SK-N-SH (cell line): ENCODE measurements at regions not wholly inside any gene's neighbourhood (a gene's known extent, or its start where the extent isn't known, plus 50 kb on each side); places are given as distances from the start of the nearest gene placed in this dataset.

Experiments used
- CTCF ChIA-PET: fragments of 300-600, 350-600 bp; formaldehyde crosslinking; extraction: SDS; loops from one replicate; lab custom pipeline; 2021; lab: Yijun Ruan, JAX
- POLR2A ChIA-PET: fragments of 350-600 bp; sonication (Branson Sonifier 250); formaldehyde crosslinking; extraction: SDS; loops from one replicate; lab custom pipeline; 2020; ENCODE audit warnings: antibody characterized with exemption, inconsistent platforms; lab: Yijun Ruan, JAX
- DNase-seq: peaks from one replicate; pipeline ENCODE4 v3.0.0; 2012
- H2AFZ ChIP-seq: fragments of 200-600 bp; sonication (generic); 2 replicates; pipeline ENCODE4 v1.8.1; 2016; ENCODE audit warnings: antibody characterized with exemption, mild to moderate bottlenecking, low read depth
- H3F3A ChIP-seq: fragments of 200-600 bp; sonication (generic); replicated peaks from 2 replicates; pipeline ENCODE3; 2016; ENCODE audit warnings: antibody characterized with exemption, mild to moderate bottlenecking; ENCODE audit not compliant: insufficient read depth
- H3K27ac ChIP-seq, 2 experiments: fragments of 200-500 bp in 1 of 2; fragments of 200-600 bp in 1 of 2; sonication (Bioruptor generic) in 1 of 2; sonication (generic), shearing (Covaris generic) in 1 of 2; 2 replicates each; pipeline versions ENCODE4 v1.5.1 to v1.6.1; 2014 to 2016; ENCODE audit warnings: low read depth in 2 of 2, inconsistent platforms in 1 of 2, low read length in 1 of 2, mild to moderate bottlenecking in 1 of 2, mixed read lengths in 1 of 2
- H3K27me3 ChIP-seq: fragments of 200-600 bp; sonication (generic), shearing (Covaris generic); 2 replicates; pipeline ENCODE4 v1.6.1; 2016; ENCODE audit warnings: mixed run types; ENCODE audit not compliant: insufficient read depth
- H3K36me3 ChIP-seq, 2 experiments: fragments of 200-500 bp in 1 of 2; fragments of 200-600 bp in 1 of 2; sonication (Bioruptor generic) in 1 of 2; sonication (generic) in 1 of 2; replicated peaks in 1 of 2; 2 replicates each; pipeline versions ENCODE3 to v1.5.1; 2014 to 2016; ENCODE audit warnings: low read length in 1 of 2, mild to moderate bottlenecking in 1 of 2; ENCODE audit not compliant: insufficient read depth in 2 of 2, control insufficient read depth in 1 of 2
- H3K4me1 ChIP-seq, 2 experiments: fragments of 200-500 bp in 1 of 2; fragments of 200-600 bp in 1 of 2; sonication (Bioruptor generic) in 1 of 2; sonication (generic), shearing (Covaris generic) in 1 of 2; 2 replicates each; pipeline versions ENCODE4 v1.5.1 to v1.6.1; 2014 to 2016; ENCODE audit warnings: low read depth in 1 of 2, low read length in 1 of 2, mixed run types in 1 of 2; ENCODE audit not compliant: insufficient read depth in 2 of 2, control insufficient read depth in 1 of 2
- H3K4me2 ChIP-seq: fragments of 200-600 bp; sonication (generic), shearing (Covaris generic); 2 replicates; pipeline ENCODE4 v1.6.1; 2017; ENCODE audit warnings: mixed run types
- H3K4me3 ChIP-seq, 2 experiments: fragments of 200-500 bp in 1 of 2; fragments of 200-600 bp in 1 of 2; sonication (Bioruptor generic) in 1 of 2; sonication (generic), shearing (Covaris generic) in 1 of 2; 2 replicates each; pipeline versions ENCODE4 v1.5.1 to v1.8.1; 2014 to 2016; ENCODE audit warnings: low read depth in 2 of 2, inconsistent platforms in 1 of 2, low read length in 1 of 2, mild to moderate bottlenecking in 1 of 2, mixed read lengths in 1 of 2, moderate library complexity in 1 of 2
- H3K79me2 ChIP-seq: fragments of 200-600 bp; sonication (generic); 2 replicates; pipeline ENCODE4 v1.8.1; 2017; ENCODE audit warnings: mild to moderate bottlenecking; ENCODE audit not compliant: insufficient read depth
- H3K9ac ChIP-seq: fragments of 200-600 bp; sonication (generic); 2 replicates; pipeline ENCODE4 v1.6.1; 2017; ENCODE audit warnings: mixed run types
- H3K9me2 ChIP-seq: fragments of 200-600 bp; sonication (generic); 2 replicates; pipeline ENCODE4 v1.6.1; 2017; ENCODE audit warnings: mixed run types
- H3K9me3 ChIP-seq: fragments of 200-600 bp; sonication (generic); 2 replicates; pipeline ENCODE4 v1.6.1; 2017; ENCODE audit warnings: mixed run types, mild to moderate bottlenecking, moderate library complexity
- H4K20me1 ChIP-seq: fragments of 200-600 bp; sonication (generic); 2 replicates; pipeline ENCODE4 v1.6.1; 2017; ENCODE audit warnings: mild to moderate bottlenecking, mixed run types; ENCODE audit not compliant: insufficient read depth
- CHD2 ChIP-seq: fragments of 150-350 bp; IDR thresholded peaks from 2 replicates; pipeline ENCODE4 v1.6.1; 2018; ENCODE audit warnings: low read length; ENCODE audit not compliant: partially characterized antibody
- CTCF ChIP-seq: fragments of 200-600 bp; sonication (generic); IDR thresholded peaks from 2 replicates; pipeline ENCODE4 v1.6.1; 2017; ENCODE audit warnings: antibody characterized with exemption, mild to moderate bottlenecking, moderate library complexity
- ELF1 ChIP-seq: IDR thresholded peaks from 2 replicates; pipeline ENCODE4 v1.4.0; 2012
- EZH2phosphoT487 ChIP-seq: fragments of 200-600 bp; sonication (generic); IDR thresholded peaks from 2 replicates; pipeline ENCODE4 v1.6.1; 2017; ENCODE audit warnings: low read depth, mixed run types, mild to moderate bottlenecking, antibody characterized with exemption, moderate library complexity, borderline replicate concordance
- FOSL2 ChIP-seq: IDR thresholded peaks from 2 replicates; pipeline ENCODE4 v1.4.0; 2012; ENCODE audit warnings: low read depth, mild to moderate bottlenecking, moderate library complexity, borderline replicate concordance
- FOXJ3 ChIP-seq: sonication (generic); formaldehyde crosslinking; IDR thresholded peaks from 2 replicates; pipeline ENCODE4 v1.5.1; 2020; ENCODE audit warnings: mild to moderate bottlenecking, missing genetic modification reagents
- GATA2 ChIP-seq: sonication (generic); formaldehyde crosslinking; IDR thresholded peaks from 2 replicates; pipeline ENCODE4 v1.5.0; 2020; ENCODE audit warnings: mild to moderate bottlenecking, missing genetic modification reagents
- JUND ChIP-seq: IDR thresholded peaks from 2 replicates; pipeline ENCODE4 v1.4.0; 2012
- MAX ChIP-seq: IDR thresholded peaks from 2 replicates; pipeline ENCODE4 v1.4.0; 2012; ENCODE audit warnings: low read depth
- MXI1 ChIP-seq: IDR thresholded peaks from 2 replicates; pipeline ENCODE4 v1.6.1; 2012; ENCODE audit warnings: mild to moderate bottlenecking, low read depth, low read length, improper control_type of control experiment
- NFIC ChIP-seq: IDR thresholded peaks from 2 replicates; pipeline ENCODE4 v1.4.0; 2012; ENCODE audit warnings: borderline replicate concordance
- NRF1 ChIP-seq: IDR thresholded peaks from 2 replicates; pipeline ENCODE4 v1.6.1; 2012; ENCODE audit warnings: low read depth, mild to moderate bottlenecking, low read length
- POLR2AphosphoS5 ChIP-seq: IDR thresholded peaks from 2 replicates; pipeline ENCODE4 v1.6.1; 2012; ENCODE audit warnings: low read depth, low read length
- RAD21 ChIP-seq: IDR thresholded peaks from 2 replicates; pipeline ENCODE4 v1.6.1; 2012; ENCODE audit warnings: mild to moderate bottlenecking, low read length
- RCOR1 ChIP-seq: fragments of 150-350 bp; IDR thresholded peaks from 2 replicates; pipeline ENCODE4 v1.6.1; 2017; ENCODE audit warnings: antibody characterized with exemption, low read length
- RFX5 ChIP-seq: IDR thresholded peaks from 2 replicates; pipeline ENCODE4 v1.6.1; 2012; ENCODE audit warnings: mild to moderate bottlenecking, improper control_type of control experiment, low read length
- RXRA ChIP-seq: IDR thresholded peaks from 2 replicates; pipeline ENCODE4 v1.4.0; 2012; ENCODE audit warnings: low read depth, mild to moderate bottlenecking, borderline replicate concordance
- SIN3A ChIP-seq: IDR thresholded peaks from 2 replicates; pipeline ENCODE4 v1.6.1; 2012; ENCODE audit warnings: low read depth, mild to moderate bottlenecking, low read length, moderate library complexity, borderline replicate concordance
- TAF1 ChIP-seq: IDR thresholded peaks from 2 replicates; pipeline ENCODE4 v1.6.1; 2012; ENCODE audit warnings: low read depth, mild to moderate bottlenecking, low read length, moderate library complexity, borderline replicate concordance
- TEAD4 ChIP-seq: IDR thresholded peaks from 2 replicates; pipeline ENCODE4 v1.4.0; 2012; ENCODE audit warnings: mild to moderate bottlenecking, borderline replicate concordance; ENCODE audit not compliant: insufficient read depth
- USF1 ChIP-seq: IDR thresholded peaks from 2 replicates; pipeline ENCODE4 v1.4.0; 2012; ENCODE audit warnings: low read depth, borderline replicate concordance
- WGBS: methylation state at CpG from one replicate; pipeline ENCODE4 v1.1.6; 2017; ENCODE audit warnings: low lambda C conversion rate; 5-methylcytosine and 5-hydroxymethylcytosine counted together

- H3K9me3 ChIP-seq = no peaks in the 10 kb centered on the region
- peaks cover 33% of the 10 kb centered on the region for H3F3A ChIP-seq
- POLR2A ChIA-PET = interaction anchor here (0.6 to 11.5 kb wide), 24 partner anchors 13 to 1816 kb away, joined by 3 to 578 read pairs (median 9); a partner anchor contains a TSS
- no peaks in the 10 kb centered on the region for H3K27me3 ChIP-seq
- H2AFZ ChIP-seq = no peak overlapping the region
- peak; percentile 44 for DNase-seq
- H3K79me2 ChIP-seq = peaks cover 48% of the 10 kb centered on the region
- peak overlapping the region; percentile 97 for H3K4me2 ChIP-seq
- CTCF ChIA-PET = interaction anchor here (0.8 to 5.7 kb wide), 8 partner anchors 12 to 59 kb away, joined by 3 to 29 read pairs (median 4); a partner anchor contains a TSS
- 1% methylated on average over 25 of the region's 25 CpGs for WGBS
- H3K9ac ChIP-seq = peak overlapping the region; percentile 99
- peaks cover 0 to 12% of the 10 kb centered on the region in 2 experiments; a peak in 2 of 4 replicates for H3K4me1 ChIP-seq
- peak overlapping the region; percentile 83 to 84 for H3K4me3 ChIP-seq
- TF ChIP-seq TEAD4 (0 out of 2 replicates have a peak, but pooled peaks have one; percentile 19), NRF1 (peak; percentile 68), EZH2phosphoT487 (no peak), MAX (peak; percentile 91), FOSL2 (no peak), CTCF (no peak), JUND (no peak), FOXJ3 (no peak), MXI1 (peak; percentile 75), SIN3A (peak; percentile 21; the same call in 1 of the 2 replicates), NFIC (0 out of 2 replicates have a peak, but pooled peaks have one; percentile 3), RFX5 (no peak), GATA2 (CRISPR knock-in tag) (peak; percentile 51; the same call in 1 of the 2 replicates), RAD21 (no peak), CHD2 (peak; percentile 10), RCOR1 (no peak), TAF1 (peak; percentile 73), ELF1 (no peak), RXRA (no peak), USF1 (no peak), POLR2AphosphoS5 (peak; percentile 82; the same call in 1 of the 2 replicates)
- H3K36me3 ChIP-seq = peaks cover 7 to 13% of the 10 kb centered on the region in 2 experiments
- no peaks in the 10 kb centered on the region for H3K9me2 ChIP-seq
- no peaks in the 10 kb centered on the region for H4K20me1 ChIP-seq
- H3K27ac ChIP-seq = peak overlapping the region; percentile 97 to 99
These were observed 75.2 kb downstream of the OR2B2 start for GRCh38 chr6:27836783-27837624.
